Activated effector memory CD4-positive, alpha-beta T cell treated with Interleukin-2 at 50 U/mL for 16 hours (primary cell): ENCODE measurements at regions not wholly inside any gene's neighbourhood (a gene's known extent, or its start where the extent isn't known, plus 50 kb on each side); places are given as distances from the start of the nearest gene placed in this dataset.
"Not testable (repeated sequence)": the region's sequence is repeated elsewhere in the genome, so short reads cannot be mapped to it uniquely, and the experiment has no call there.

ENCODE experiments used
- DNase-seq: peaks from one replicate; pipeline ENCODE4 v3.0.0-alpha.2; 2020

DNA sequence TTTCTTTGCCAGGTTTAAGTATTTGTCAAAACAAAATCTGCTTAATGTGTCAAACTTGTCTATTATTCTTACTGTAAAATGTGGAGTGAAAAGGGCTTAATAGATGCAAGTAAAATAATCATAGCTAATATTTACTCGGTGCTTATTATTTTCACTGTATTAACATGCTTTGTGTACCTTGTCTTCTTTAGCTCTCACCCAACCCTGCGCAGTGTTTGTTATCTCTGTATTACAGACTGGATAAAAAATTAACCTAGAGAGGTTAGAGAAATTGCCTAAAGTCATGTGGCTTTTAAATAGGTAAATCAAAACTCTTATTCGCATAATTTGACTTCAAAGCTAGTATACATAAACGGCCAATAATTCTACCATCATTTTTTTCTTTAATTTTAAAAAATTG is 1864.8 kb downstream of the MAT2B start:
- no peak for DNase-seq

- no peak for DNase-seq
Measured at GRCh38 chr5:165370794-165371193, 1865.4 kb downstream of the MAT2B start.

DNA sequence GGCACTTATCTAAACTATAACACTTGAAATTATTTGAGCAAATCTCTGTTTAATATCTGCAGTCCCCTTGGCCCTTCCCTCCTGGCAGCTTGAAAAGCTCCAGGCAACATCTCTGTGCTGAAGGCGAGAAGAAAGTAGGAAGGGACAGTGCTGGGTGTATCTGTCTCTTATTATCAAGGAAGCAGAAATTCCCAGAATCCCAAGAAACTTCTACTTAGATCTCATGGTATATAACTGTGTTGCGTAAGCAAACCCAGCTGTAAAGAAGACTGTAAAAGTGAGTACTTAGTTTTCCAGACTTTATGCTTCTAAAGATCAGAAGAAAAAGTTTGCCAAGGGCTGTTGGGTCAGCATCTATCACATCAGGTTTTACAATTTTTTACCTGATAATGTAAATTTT is 1869.8 kb downstream of the MAT2B start:
- DNase-seq, result no peak

DNA sequence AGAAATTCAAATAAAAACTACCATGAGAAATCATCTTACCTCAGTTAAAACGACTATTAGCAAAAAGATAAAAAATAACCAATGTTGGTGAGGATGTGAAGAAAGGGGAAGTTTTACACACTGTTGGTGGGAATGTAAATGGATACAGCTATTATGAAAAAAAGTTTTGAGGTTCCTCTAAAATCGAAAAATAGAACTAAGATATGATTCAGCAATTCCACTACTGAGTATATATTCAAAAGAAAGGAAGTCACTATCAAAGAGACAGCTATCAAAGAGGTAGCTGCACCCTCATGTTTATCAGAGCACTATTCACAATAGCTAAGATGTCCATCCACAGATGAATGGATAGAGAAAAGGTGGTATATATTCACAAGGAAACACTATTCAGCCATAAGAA is 1888.4 kb downstream of the MAT2B start:
- no peak for DNase-seq

DNA sequence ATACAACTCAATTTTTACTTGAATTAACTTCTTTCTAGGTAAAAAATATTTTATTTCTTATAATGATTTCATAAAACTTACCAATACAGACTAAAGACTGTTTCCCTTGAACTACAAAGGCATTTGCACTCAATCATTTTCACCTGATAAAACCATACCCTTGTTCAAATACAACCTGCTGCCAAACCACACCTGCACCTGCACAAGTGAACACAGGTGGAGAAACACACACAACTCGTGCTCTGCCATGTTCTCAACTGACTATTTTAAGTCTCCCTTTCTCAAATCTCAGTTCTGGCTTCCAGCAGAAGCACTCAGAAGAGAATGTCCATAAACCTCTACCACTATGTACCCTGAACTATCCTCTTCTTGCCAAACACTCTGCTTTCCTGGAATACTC is 1892.1 kb downstream of the MAT2B start:
- no peak for DNase-seq

DNA sequence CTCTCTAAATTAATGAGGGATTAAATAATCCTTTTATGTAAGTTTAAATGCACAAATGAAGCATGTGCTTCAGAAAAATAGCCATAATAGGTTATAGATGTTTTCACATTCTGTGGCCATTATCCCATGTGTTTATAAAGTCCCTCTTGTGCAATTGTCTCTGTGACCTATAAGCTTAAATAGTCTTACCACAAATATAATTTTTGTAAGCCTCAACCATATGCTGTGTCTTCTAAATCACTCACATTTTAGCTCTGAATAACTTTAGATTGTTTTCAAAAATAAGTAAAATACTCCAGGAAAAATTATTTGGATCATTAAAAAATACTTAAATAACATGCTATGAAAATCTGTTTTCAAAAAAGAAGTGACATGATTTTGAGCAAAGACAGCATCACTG is 1894.7 kb downstream of the MAT2B start:
- DNase-seq, result no peak

DNA sequence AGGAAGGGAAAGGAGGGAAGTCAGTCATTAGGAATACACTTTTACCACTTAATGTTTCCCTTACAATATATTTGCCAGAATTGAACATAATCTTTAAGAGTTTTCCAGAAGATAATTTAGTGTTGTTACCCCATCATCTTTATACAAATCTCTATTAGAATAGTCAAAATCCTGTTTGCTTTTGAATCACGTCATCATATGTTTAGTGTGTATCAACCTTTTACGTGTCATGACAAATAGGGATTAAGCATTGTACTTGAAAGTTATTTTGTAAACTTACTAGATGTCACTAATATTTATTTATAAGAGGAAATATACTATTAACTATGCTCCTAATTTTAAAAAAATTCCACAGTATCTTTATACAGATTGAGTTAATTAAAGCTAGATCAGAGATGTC is 1899.5 kb downstream of the MAT2B start:
- DNase-seq, result no peak

DNA sequence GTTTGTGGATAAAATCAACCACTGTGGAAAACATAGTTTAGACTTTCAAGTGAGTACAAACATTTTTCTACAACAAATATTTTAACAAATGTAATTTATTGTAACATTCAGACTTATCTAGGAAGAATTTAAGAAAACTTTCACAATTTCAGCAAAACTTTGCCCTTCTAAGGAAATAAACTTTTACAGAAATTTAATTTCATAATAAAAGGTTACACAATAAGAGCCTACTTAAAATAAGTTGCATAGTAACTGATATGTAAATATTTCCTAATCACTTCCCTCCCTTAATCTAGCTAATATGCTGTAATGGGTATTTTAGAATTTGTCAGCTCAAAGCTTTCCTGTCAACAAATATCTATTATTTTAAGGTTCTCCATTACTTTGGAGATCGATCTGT is 1899.9 kb downstream of the MAT2B start:
- no peak for DNase-seq

GRCh38 chr5:165407352-165407751 is 1901.9 kb downstream of the MAT2B start:
- DNase-seq, result no peak

DNA sequence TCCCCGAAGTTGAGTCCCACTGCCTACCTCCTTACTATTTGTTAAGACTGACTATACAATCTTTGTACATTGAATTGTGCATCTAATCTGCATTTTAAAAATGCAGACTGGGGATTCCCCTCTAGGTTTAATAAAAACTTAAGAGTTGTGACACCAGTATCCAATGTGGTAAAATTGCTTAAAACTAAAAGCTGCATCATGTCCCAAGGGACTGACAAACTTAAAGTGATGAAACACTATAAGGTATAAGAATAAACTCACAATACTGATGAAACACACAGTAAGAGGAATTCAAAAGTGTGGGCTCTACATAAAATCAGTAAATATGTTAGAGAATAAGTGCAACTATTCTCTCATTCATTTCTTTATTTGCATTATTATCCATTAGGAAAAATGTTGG is 1905.1 kb downstream of the MAT2B start:
- DNase-seq, result no peak

GRCh38 chr5:165411532-165411931 is 1906.1 kb downstream of the MAT2B start:
- not testable (repeated sequence) for DNase-seq

DNA sequence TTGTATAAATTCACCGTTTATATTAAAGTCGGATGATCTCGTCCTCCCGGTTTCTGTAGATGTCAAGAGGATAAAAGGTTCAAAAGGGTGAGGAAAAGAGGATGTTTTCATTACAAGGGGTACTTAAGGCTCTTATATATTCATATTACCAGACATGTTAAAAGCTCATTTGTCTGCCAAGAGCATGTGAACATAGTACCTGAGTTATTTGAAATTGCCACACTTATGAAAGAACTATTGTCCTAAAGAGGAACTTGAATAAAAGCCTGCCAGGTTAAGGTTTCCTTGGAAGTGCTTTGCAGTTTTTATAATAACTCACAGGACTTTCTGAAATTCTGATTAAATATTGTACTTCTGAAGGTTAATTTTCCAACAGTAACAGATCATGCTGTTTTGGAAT is 1915.1 kb downstream of the MAT2B start:
- DNase-seq, result no peak

DNA sequence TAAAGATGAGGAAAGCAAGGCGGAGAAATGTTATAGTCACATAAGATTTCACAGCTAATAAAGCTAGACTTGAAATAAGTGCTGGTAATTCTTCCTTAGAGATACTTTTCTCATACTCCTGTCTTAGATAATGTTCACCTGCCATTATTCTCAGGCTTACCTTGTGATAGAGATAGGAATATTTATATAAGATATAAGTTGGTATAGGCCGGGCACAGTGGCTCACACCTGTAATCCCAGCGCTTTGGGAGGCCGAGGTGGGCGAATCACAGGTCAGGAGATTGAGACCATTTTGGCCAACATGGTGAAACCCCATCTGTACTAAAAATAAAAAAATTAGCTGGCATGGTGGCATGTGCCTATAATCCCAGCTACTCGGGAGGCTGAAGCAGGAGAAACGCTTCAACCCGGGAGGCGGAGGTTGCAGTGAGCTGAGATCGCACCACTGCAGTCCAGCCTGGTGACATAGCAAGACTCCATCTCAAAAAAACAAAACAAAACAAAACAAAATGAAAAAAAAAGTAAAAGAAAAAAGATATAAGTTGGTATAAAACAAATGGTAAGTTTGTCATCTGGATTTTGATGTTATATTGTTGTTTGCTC is 1918.4 kb downstream of the MAT2B start:
- no peak for DNase-seq

DNA sequence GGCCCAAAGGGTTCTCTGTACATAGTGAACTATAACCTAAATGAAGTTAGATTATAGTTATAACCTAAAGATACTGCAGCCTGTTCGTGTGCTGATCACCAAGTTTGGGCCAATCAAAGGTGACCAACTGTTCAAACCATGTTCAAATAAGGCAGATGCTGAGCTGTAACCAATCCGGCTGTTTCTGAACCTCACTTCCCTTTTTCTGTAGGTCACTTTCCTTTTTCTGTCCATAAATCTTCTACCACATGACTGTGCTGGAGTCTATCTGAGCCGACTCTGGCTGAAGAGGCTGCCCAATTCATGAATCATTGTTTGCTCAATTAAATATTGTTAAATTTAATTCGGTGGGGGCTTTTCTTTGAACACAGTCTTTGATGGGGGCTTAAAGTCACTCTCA is 1920.2 kb downstream of the MAT2B start:
- DNase-seq, result no peak

DNA sequence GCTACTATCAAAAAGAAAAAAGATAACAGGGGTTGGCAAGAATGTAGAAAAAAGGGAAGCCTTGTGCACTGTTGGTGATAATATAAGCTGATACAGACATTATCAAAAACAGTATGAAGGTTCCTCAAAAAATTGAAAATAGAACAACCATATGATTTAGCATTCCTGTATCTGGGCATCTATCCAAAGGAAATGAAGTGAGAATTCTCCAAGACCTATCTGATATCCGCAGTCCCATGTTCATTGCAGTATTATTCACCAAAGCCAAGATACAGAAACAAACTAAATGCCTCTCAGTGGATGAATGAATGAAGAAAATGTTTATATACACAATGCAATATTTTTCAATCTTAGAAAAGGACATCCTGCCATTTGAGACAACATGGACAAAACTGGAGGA is 1943.3 kb downstream of the MAT2B start:
- DNase-seq, result no peak

DNA sequence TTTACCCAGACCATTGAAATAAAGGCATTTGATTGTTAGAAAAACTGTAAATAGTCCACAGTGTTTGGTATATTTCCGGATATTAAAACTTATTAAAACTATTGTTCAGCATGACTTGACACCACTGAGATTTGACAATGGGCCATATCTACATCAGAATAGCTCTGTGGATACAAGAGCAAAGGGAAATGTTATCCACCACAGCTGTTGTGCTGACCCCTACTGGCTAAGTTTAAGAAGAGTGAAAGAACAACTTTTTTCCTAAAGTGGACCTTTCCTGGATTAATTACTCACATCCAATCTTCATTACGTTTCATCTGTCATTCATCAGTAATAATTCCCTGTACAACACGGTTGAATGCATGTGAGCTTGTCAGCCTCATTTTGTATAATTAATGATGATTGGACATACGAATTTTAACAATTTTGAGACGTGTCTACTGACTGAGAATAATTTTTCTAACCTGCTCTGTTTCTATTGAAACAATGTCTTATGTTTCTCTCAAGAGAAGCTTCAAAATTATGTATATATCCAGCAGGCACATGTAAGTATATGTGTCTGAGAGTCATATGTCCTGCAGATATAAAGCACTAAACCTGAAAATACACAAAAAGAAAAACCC is 1952.6 kb downstream of the MAT2B start:
- no peak for DNase-seq

GRCh38 chr5:165459232-165459631 is 1953.8 kb downstream of the MAT2B start:
- no peak for DNase-seq

- DNase-seq, result no peak
Measured at GRCh38 chr5:165460911-165461310, 1955.5 kb downstream of the MAT2B start.

GRCh38 chr5:165477546-165477945 is 1972.1 kb downstream of the MAT2B start:
- DNase-seq, result no peak

GRCh38 chr5:165495829-165496380 is 1990.5 kb downstream of the MAT2B start:
- DNase-seq, result no peak

- DNase-seq, result no peak
Measured at GRCh38 chr5:165497707-165498106, 1992.3 kb downstream of the MAT2B start.

DNA sequence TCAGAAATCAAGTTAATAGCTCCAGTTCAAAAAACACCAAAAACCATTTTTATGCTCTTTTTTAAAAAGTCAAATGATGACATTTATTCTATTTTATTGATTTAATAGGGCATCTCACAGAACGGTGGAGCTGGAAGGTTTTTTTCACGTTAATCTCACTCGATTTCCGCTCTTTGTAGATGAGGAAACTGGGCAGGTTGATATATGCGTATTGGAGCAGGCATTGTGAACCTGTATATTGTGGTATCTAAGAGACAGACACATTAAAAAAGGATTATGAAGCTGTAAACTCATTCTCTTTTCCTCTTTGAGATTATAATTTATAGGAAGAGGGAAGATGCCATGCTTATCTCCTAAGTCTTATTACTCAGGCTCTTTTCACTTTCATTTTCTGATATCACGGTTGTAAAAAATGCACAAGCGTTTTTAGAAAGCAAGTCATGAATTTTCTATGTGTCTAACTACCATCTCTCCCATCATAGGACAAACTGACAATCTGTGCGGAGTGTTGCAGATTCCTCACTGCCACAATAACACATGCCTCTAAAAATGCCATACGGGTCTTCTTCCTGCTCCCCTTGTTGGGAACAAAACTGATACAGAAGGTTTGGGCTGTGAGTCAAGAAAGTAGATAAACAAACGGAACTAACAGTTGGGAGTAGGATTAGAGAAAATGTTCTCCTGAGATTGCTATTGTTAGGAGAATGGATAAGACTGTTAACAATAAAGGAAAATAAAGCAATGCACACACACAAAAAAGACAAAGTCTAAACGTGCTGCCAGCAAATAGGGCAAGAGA is 1997.7 kb downstream of the MAT2B start:
- DNase-seq, result no peak

DNA sequence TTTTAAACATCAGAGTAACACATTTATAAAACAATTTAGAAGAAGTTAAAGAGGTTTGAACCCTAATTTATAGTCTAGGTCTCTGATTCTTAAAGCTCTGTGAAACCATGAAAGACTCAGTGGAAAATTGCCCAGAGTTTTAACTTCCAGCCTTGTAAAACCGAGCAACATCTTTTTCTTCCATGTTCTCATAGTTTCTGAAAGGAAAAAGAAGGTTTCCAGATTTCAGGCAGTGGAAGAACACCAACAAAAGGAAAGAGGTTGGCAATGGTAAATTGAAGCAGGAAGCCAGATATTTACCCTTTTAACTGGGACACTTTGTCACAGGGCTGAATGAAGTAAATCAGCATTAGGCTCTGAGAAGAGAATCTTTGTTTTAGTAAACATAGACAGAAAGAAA is 1999.3 kb downstream of the MAT2B start:
- no peak for DNase-seq

DNA sequence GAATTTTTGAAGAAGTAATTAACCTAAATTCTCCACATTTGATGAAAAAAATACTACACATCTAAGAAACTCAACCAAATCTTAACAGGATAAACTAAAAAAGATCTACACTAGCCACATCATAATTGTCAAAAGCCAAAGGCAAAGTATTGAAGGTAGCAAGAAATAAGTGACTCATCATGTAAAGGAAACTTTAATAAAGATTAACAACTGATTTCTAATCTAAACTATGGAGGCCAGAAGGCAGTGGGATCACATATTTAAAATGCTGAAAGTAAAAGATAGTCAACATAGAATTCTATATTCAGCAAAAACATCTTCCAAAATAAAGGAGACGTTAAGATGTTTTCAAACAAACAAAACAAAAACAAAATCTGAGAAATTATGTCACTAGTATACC is 2002.9 kb downstream of the MAT2B start:
- no peak for DNase-seq
